ENCODE measurements at regions not wholly inside any gene's neighbourhood (a gene's known extent, or its start where the extent isn't known, plus 50 kb on each side); places are given as distances from the start of the nearest gene placed in this dataset.

GRCh38 chr18:53689886-53690285, 534.6 kb downstream of the MBD2 start:
- TF ChIP-seq CTCF (IDR thresholded peaks at IDR 0.05 in 8 of 11, conservative IDR thresholded peaks at IDR 0.05 in 3 of 11) (no peak), POLR2A (IDR thresholded peaks at IDR 0.05) (no peak), POLR2AphosphoS5 (IDR thresholded peaks at IDR 0.05) (no peak)
- peaks cover 0 to 6% (median 0%) of the 10 kb centered on the region in 8 donors for H3K9me3 ChIP-seq
- H3K36me3 ChIP-seq: no peaks in the 10 kb centered on the region
- no peak overlapping the region for H3K27ac ChIP-seq
- DNase-seq: no peak
- H3K4me3 ChIP-seq: no peak overlapping the region
- intact Hi-C loops (cut with DNase I; ENCODE audit: low total_unique reads): no loop called here
- no peaks in the 10 kb centered on the region for H3K27me3 ChIP-seq (replicated peaks in 1 of 7)
- H3K4me1 ChIP-seq: no peaks in the 10 kb centered on the region
- WGBS, 5 donors: 82 to 95% (median 88%) methylated on average over 2 of the region's 2 CpGs

GRCh38 chr18:53686965-53687364, 537.5 kb downstream of the MBD2 start:
- intact Hi-C loops (cut with DNase I; ENCODE audit: low total_unique reads): no loop called here
- Histone ChIP-seq H3K4me1 (no peaks in the 10 kb centered on the region), H3K27me3 (replicated peaks in 1 of 7) (no peaks in the 10 kb centered on the region), H3K36me3 (no peaks in the 10 kb centered on the region), H3K27ac (no peak overlapping the region), H3K9me3 (no peaks in the 10 kb centered on the region), H3K4me3 (no peak overlapping the region)
- 77 to 87% (median 81%) methylated on average over 4 of the region's 4 CpGs for WGBS, 5 donors
- no peak for TF ChIP-seq CTCF (IDR thresholded peaks at IDR 0.05 in 8 of 11, conservative IDR thresholded peaks at IDR 0.05 in 3 of 11)
- no peak for TF ChIP-seq POLR2A (IDR thresholded peaks at IDR 0.05)
- no peak for TF ChIP-seq POLR2AphosphoS5 (IDR thresholded peaks at IDR 0.05)
- DNase-seq: no peak

- TF ChIP-seq CTCF (IDR thresholded peaks at IDR 0.05 in 8 of 11, conservative IDR thresholded peaks at IDR 0.05 in 3 of 11) (no peak), POLR2A (IDR thresholded peaks at IDR 0.05) (no peak), POLR2AphosphoS5 (IDR thresholded peaks at IDR 0.05) (no peak)
- no peak overlapping the region for H3K27ac ChIP-seq
- H3K4me1 ChIP-seq: no peaks in the 10 kb centered on the region
- H3K9me3 ChIP-seq: no peaks in the 10 kb centered on the region
- H3K4me3 ChIP-seq: no peak overlapping the region
- no peak for DNase-seq
- 50 to 62% (median 56%) methylated on average over 2 of the region's 2 CpGs for WGBS, 5 donors
- no peaks in the 10 kb centered on the region for H3K36me3 ChIP-seq
- no peaks in the 10 kb centered on the region for H3K27me3 ChIP-seq (replicated peaks in 1 of 7)
- intact Hi-C loops (cut with DNase I; ENCODE audit: low total_unique reads): no loop called here
Observed at GRCh38 chr18:53682796-53683195, 541.7 kb downstream of the MBD2 start.

GRCh38 chr18:53677480-53677879, 547.0 kb downstream of the MBD2 start:
- H3K4me1 ChIP-seq: no peaks in the 10 kb centered on the region
- no peak for TF ChIP-seq POLR2AphosphoS5 (IDR thresholded peaks at IDR 0.05)
- peaks cover 0 to 8% (median 2%) of the 10 kb centered on the region in 8 donors for H3K9me3 ChIP-seq
- no peaks in the 10 kb centered on the region for H3K27me3 ChIP-seq (replicated peaks in 1 of 7)
- H3K4me3 ChIP-seq: no peak overlapping the region
- H3K36me3 ChIP-seq: no peaks in the 10 kb centered on the region
- no peak overlapping the region for H3K27ac ChIP-seq
- no peak for DNase-seq
- intact Hi-C loops (cut with DNase I; ENCODE audit: low total_unique reads): no loop called here
- WGBS, 5 donors: 75 to 84% (median 78%) methylated on average over 1 of the region's 1 CpG

- no peak for DNase-seq
- TF ChIP-seq POLR2A (IDR thresholded peaks at IDR 0.05): no peak
- no peak for TF ChIP-seq CTCF (IDR thresholded peaks at IDR 0.05 in 8 of 11, conservative IDR thresholded peaks at IDR 0.05 in 3 of 11)
- no peak for TF ChIP-seq POLR2AphosphoS5 (IDR thresholded peaks at IDR 0.05)
- 77 to 89% (median 86%) methylated on average over 4 of the region's 4 CpGs for WGBS, 5 donors
Observed at GRCh38 chr18:53665701-53666100, 558.8 kb downstream of the MBD2 start.

More at GRCh38 chr18:53665701-53666100, 558.8 kb downstream of the MBD2 start:
- Histone ChIP-seq H3K27ac (no peak overlapping the region), H3K4me3 (no peak overlapping the region), H3K36me3 (no peaks in the 10 kb centered on the region), H3K9me3 (peaks cover 7 to 58% (median 44%) of the 10 kb centered on the region in 8 donors), H3K4me1 (no peaks in the 10 kb centered on the region), H3K27me3 (replicated peaks in 1 of 7) (no peaks in the 10 kb centered on the region)
- intact Hi-C loops (cut with DNase I; ENCODE audit: low total_unique reads): no loop called here

All from spleen (tissue), 11 donors.